ENCODE measurements at regions not wholly inside any gene's neighbourhood (a gene's known extent, or its start where the extent isn't known, plus 50 kb on each side); places are given as distances from the start of the nearest gene placed in this dataset.

DNA sequence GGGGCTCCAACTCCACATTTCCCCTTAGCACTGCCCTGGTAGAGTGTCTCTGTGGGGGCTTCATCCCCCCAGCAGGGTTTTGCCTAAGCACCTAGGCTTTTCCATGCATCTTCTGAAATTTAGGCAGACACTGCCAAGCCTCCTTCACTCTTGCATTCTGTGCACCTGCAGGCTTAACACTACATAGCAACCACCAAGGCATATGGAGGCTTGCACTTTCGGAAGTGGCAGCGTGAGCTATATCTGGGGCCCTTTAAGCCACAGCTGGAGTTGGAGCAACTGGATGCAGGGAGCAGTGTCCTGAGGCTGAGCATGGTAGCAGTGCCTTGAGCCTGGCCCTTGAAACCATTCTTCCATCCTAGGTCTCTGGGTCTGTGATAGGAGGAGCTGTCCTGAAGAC lies 214.8 kb upstream of the RPL34 start:
- H3K27me3 ChIP-seq (replicated peaks in 1 of 7), result no peaks in the 10 kb centered on the region
- no peak for DNase-seq
- 87 to 97% (median 95%) methylated on average over 2 of the region's 2 CpGs for WGBS, 5 donors
- TF ChIP-seq POLR2A (IDR thresholded peaks at IDR 0.05), result no peak
- no peaks in the 10 kb centered on the region for H3K4me1 ChIP-seq
- no peaks in the 10 kb centered on the region for H3K36me3 ChIP-seq
- H3K4me3 ChIP-seq, result no peak overlapping the region
- intact Hi-C loops (cut with DNase I; ENCODE audit: low total_unique reads), result no loop called here
- peaks cover 0 to 17% (median 6%) of the 10 kb centered on the region in 8 donors for H3K9me3 ChIP-seq
- no peak overlapping the region for H3K27ac ChIP-seq

DNA sequence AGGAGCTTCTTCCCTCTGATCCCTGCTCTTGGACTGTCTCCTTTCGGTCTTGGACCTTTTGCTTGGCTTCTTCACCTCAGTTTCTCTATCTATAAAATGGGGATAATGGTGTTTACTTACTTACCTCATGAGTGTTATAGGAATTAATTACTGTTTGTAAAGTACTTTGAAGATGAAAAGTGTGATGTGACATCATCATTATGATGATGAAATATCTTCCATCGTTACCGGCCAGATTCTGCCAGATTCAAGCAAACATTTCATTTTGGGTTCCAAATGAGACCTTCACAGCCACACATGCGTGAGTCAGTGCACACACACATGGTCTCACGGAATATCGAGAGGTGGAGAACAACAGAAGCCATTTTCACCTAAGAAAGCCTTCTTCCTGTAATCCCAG lies 220.1 kb upstream of the RPL34 start:
- no peak overlapping the region for H3K4me3 ChIP-seq
- TF ChIP-seq, protein P1, sequence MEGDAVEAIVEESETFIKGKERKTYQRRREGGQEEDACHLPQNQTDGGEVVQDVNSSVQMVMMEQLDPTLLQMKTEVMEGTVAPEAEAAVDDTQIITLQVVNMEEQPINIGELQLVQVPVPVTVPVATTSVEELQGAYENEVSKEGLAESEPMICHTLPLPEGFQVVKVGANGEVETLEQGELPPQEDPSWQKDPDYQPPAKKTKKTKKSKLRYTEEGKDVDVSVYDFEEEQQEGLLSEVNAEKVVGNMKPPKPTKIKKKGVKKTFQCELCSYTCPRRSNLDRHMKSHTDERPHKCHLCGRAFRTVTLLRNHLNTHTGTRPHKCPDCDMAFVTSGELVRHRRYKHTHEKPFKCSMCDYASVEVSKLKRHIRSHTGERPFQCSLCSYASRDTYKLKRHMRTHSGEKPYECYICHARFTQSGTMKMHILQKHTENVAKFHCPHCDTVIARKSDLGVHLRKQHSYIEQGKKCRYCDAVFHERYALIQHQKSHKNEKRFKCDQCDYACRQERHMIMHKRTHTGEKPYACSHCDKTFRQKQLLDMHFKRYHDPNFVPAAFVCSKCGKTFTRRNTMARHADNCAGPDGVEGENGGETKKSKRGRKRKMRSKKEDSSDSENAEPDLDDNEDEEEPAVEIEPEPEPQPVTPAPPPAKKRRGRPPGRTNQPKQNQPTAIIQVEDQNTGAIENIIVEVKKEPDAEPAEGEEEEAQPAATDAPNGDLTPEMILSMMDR (IDR thresholded peaks at IDR 0.05 in 8 of 11, conservative IDR thresholded peaks at IDR 0.05 in 3 of 11), result no peak
- no peak for TF ChIP-seq POLR2A (IDR thresholded peaks at IDR 0.05)
- TF ChIP-seq POLR2AphosphoS5 (IDR thresholded peaks at IDR 0.05), result no peak
- H3K27ac ChIP-seq, result no peak overlapping the region
- intact Hi-C loops (cut with DNase I; ENCODE audit: low total_unique reads), result no loop called here
- no peaks in the 10 kb centered on the region for H3K27me3 ChIP-seq (replicated peaks in 1 of 7)
- no peaks in the 10 kb centered on the region for H3K36me3 ChIP-seq
- no peak for DNase-seq
- no peaks in the 10 kb centered on the region for H3K4me1 ChIP-seq
- H3K9me3 ChIP-seq, result peaks cover 0 to 4% (median 0%) of the 10 kb centered on the region in 8 donors
- WGBS, 5 donors, result 87 to 98% (median 92%) methylated on average over 6 of the region's 6 CpGs

GRCh38 chr4:108399610-108400265 lies 220.6 kb upstream of the RPL34 start:
- intact Hi-C loops (cut with DNase I; ENCODE audit: low total_unique reads), result no loop called here
- Histone ChIP-seq H3K4me3 (no peak overlapping the region), H3K36me3 (no peaks in the 10 kb centered on the region), H3K9me3 (no peaks in the 10 kb centered on the region), H3K27ac (no peak overlapping the region), H3K4me1 (no peaks in the 10 kb centered on the region), H3K27me3 (replicated peaks in 1 of 7) (no peaks in the 10 kb centered on the region)
- whole genome bisulfite sequencing, 5 donors, result 71 to 86% (median 80%) methylated on average over 12 of the region's 12 CpGs
- no peak for TF ChIP-seq POLR2A (IDR thresholded peaks at IDR 0.05)
- TF ChIP-seq, protein P1 (IDR thresholded peaks at IDR 0.05 in 8 of 11, conservative IDR thresholded peaks at IDR 0.05 in 3 of 11), result no peak
- TF ChIP-seq POLR2AphosphoS5 (IDR thresholded peaks at IDR 0.05), result no peak
- no peak for DNase-seq

GRCh38 chr4:108398836-108399235 lies 221.5 kb upstream of the RPL34 start:
- intact Hi-C loops (cut with DNase I; ENCODE audit: low total_unique reads), result no loop called here
- H3K9me3 ChIP-seq, result no peaks in the 10 kb centered on the region
- WGBS, 5 donors, result 82 to 88% (median 86%) methylated on average over 7 of the region's 7 CpGs
- DNase-seq, result no peak
- H3K27me3 ChIP-seq (replicated peaks in 1 of 7), result no peaks in the 10 kb centered on the region
- H3K4me1 ChIP-seq, result no peaks in the 10 kb centered on the region
- TF ChIP-seq POLR2AphosphoS5 (IDR thresholded peaks at IDR 0.05) (no peak), POLR2A (IDR thresholded peaks at IDR 0.05) (no peak)
- TF ChIP-seq, protein P1 (IDR thresholded peaks at IDR 0.05 in 8 of 11, conservative IDR thresholded peaks at IDR 0.05 in 3 of 11), result no peak
- H3K27ac ChIP-seq, result no peak overlapping the region
- H3K36me3 ChIP-seq, result no peaks in the 10 kb centered on the region
- H3K4me3 ChIP-seq, result no peak overlapping the region
